K562 (cell line): ENCODE measurements at regions not wholly inside any gene's neighbourhood (a gene's known extent, or its start where the extent isn't known, plus 50 kb on each side); places are given as distances from the start of the nearest gene placed in this dataset.

Experiments
- ATAC-seq: fragments of 200-7000 bp; cut with Tn5 transposase; 3 replicates; pipeline ENCODE4 v1.9.1; 2020; ENCODE audit warnings: moderate library complexity
- BruUV-seq: library from RNA; stranded (reverse); fragments of 400-500 nt; replicated peaks from 2 replicates; lab custom pipeline; 2021; lab: Mats Ljungman, UMichigan
- CTCF ChIA-PET: fragments of 300-600 bp; formaldehyde crosslinking; extraction: SDS; loops from one replicate; lab custom pipeline; 2021; ENCODE audit warnings: low intra/inter-chr PET ratio; lab: Yijun Ruan, JAX
- POLR2A ChIA-PET: fragments of 300-600, 350-650 bp; sonication (Branson Sonifier 250); formaldehyde crosslinking; extraction: SDS; loops from one replicate; lab custom pipeline; 2021; ENCODE audit warnings: antibody characterized with exemption, inconsistent platforms; lab: Yijun Ruan, JAX
- DNase-seq, 4 experiments: peaks; one replicate each; pipeline versions ENCODE4 v3.0.0 to v3.0.0-alpha.2; 2011 to 2018; ENCODE audit warnings: low spot score in 3 of 4, mixed read lengths in 3 of 4; ENCODE audit errors: extremely low read depth in 1 of 4
- FAIRE-seq: peaks from 2 replicates; lab custom pipeline; 2011; peaks lifted over from hg19 to GRCh38; lab: Jason Lieb, UNC
- H2AFZ ChIP-seq: 2 replicates; pipeline ENCODE4 v1.6.0; 2011; ENCODE audit warnings: low read depth, low read length, control low read depth, inconsistent platforms
- H3K27ac ChIP-seq: fragments of 200-600 bp; 3 replicates; pipeline ENCODE4 v1.8.0; 2011; ENCODE audit warnings: low read depth, mild to moderate bottlenecking, control low read depth, inconsistent platforms, low read length, moderate library complexity, mixed read lengths; ENCODE audit errors: extremely low read depth
- H3K27me3 ChIP-seq, 2 experiments: fragments of 300-600 bp in 1 of 2; 2 replicates in 1 of 2; 3 replicates in 1 of 2; pipeline versions ENCODE4 v1.6.0 to v1.8.0; 2011; ENCODE audit warnings: inconsistent platforms in 2 of 2, low read length in 2 of 2, mild to moderate bottlenecking in 1 of 2, mixed read lengths in 1 of 2, moderate library complexity in 1 of 2; ENCODE audit not compliant: control insufficient read depth in 2 of 2, insufficient read depth in 2 of 2
- H3K36me3 ChIP-seq: fragments of 300-600 bp; 3 replicates; pipeline ENCODE4 v1.8.0; 2011; ENCODE audit warnings: mild to moderate bottlenecking, low read length, inconsistent platforms; ENCODE audit not compliant: control insufficient read depth, insufficient read depth
- H3K4me1 ChIP-seq, 2 experiments: fragments of 200-600 bp in 1 of 2; replicated peaks in 1 of 2; 2 replicates in 1 of 2; 3 replicates in 1 of 2; pipeline versions ENCODE4 v1.5.1 to v1.8.0; 2011; ENCODE audit warnings: inconsistent platforms in 2 of 2, low read length in 2 of 2, mild to moderate bottlenecking in 1 of 2, mixed read lengths in 1 of 2, moderate library complexity in 1 of 2; ENCODE audit not compliant: control insufficient read depth in 2 of 2, insufficient read depth in 2 of 2
- H3K4me2 ChIP-seq: 2 replicates; pipeline ENCODE4 v1.6.1; 2011; ENCODE audit warnings: low read length, control low read depth, inconsistent platforms, mixed read lengths; ENCODE audit not compliant: insufficient read depth
- H3K4me3 ChIP-seq: fragments of 200-600 bp; sonication (generic), shearing (Covaris generic); 2 replicates; pipeline ENCODE4 v1.5.1; 2016; ENCODE audit warnings: control low read depth, inconsistent platforms
- H3K79me2 ChIP-seq: fragments of 200-600 bp; 3 replicates; pipeline ENCODE4 v1.8.0; 2011; ENCODE audit warnings: low read length, inconsistent platforms; ENCODE audit not compliant: control insufficient read depth, insufficient read depth
- H3K9ac ChIP-seq, 2 experiments: 2 replicates each; pipeline versions ENCODE4 v1.6.0 to v1.6.1; 2011; ENCODE audit warnings: low read depth in 2 of 2, low read length in 2 of 2, control low read depth in 1 of 2, inconsistent platforms in 1 of 2, mild to moderate bottlenecking in 1 of 2, mixed read lengths in 1 of 2; ENCODE audit not compliant: insufficient read depth in 1 of 2
- H3K9me1 ChIP-seq: one replicate; pipeline ENCODE4 v1.6.0; 2011; ENCODE audit warnings: inconsistent platforms, mild to moderate bottlenecking, low read length, moderate library complexity; ENCODE audit not compliant: control insufficient read depth, insufficient read depth
- H3K9me3 ChIP-seq: replicated peaks from 2 replicates; pipeline ENCODE4 v1.5.1; 2011; ENCODE audit warnings: low read depth, low read length, inconsistent platforms; ENCODE audit not compliant: control insufficient read depth, insufficient read depth
- H4K20me1 ChIP-seq: replicated peaks from 2 replicates; pipeline ENCODE4 v1.6.1; 2011; ENCODE audit warnings: low read length, inconsistent platforms, mixed read lengths; ENCODE audit not compliant: control insufficient read depth, insufficient read depth
- CEBPZ ChIP-seq: fragments of 150-350 bp; IDR thresholded peaks from 2 replicates; pipeline ENCODE4 v1.6.1; 2014; ENCODE audit warnings: low read depth, mild to moderate bottlenecking, low read length, borderline replicate concordance
- EHMT2 ChIP-seq: fragments of 450-650 bp; IDR thresholded peaks from 2 replicates; pipeline ENCODE4 v1.6.1; 2018; ENCODE audit warnings: antibody characterized with exemption
- EP300 ChIP-seq: IDR thresholded peaks from 2 replicates; pipeline ENCODE4 v1.6.1; 2012; ENCODE audit warnings: low read length, improper control_type of control experiment
- FOXM1 ChIP-seq, 2 experiments: fragments of 450-650 bp in 1 of 2; sonication (generic) in 1 of 2; formaldehyde crosslinking in 1 of 2; IDR thresholded peaks; 2 replicates each; pipeline versions ENCODE4 v1.6.1 to v1.9.0; 2017 to 2022; ENCODE audit warnings: low read depth in 2 of 2, mild to moderate bottlenecking in 2 of 2, missing genetic modification reagents in 1 of 2, moderate library complexity in 1 of 2
- HBP1 ChIP-seq: fragments of 450-650 bp; formaldehyde crosslinking; IDR thresholded peaks from 2 replicates; pipeline ENCODE4 v1.4.0; 2022; ENCODE audit warnings: missing genetic modification characterization
- HNRNPK ChIP-seq: fragments of 200-400 bp; formaldehyde crosslinking; IDR thresholded peaks from one replicate; pipeline ENCODE4 v1.6.1; 2018; ENCODE audit warnings: mild to moderate bottlenecking, low read depth, low read length; ENCODE audit not compliant: poor library complexity, severe bottlenecking
- MEF2D ChIP-seq: conservative IDR thresholded peaks from 2 replicates; pipeline ENCODE4 v1.6.1; 2016; ENCODE audit warnings: low read depth, missing genetic modification characterization, missing compliant biosample characterization
- NR2C1 ChIP-seq, 2 experiments: fragments of 450-650 bp; IDR thresholded peaks; 2 replicates each; pipeline ENCODE4 v1.6.1; 2017; ENCODE audit warnings: mild to moderate bottlenecking in 2 of 2, antibody characterized with exemption in 1 of 2, inconsistent platforms in 1 of 2, missing compliant biosample characterization in 1 of 2, missing genetic modification characterization in 1 of 2
- TCF15 ChIP-seq: fragments of 250-450 bp; sonication (Bioruptor Pico); IDR thresholded peaks from 2 replicates; pipeline ENCODE4 v1.8.0; 2022; ENCODE audit warnings: moderate library complexity, mild to moderate bottlenecking, inconsistent platforms
- TEAD4 ChIP-seq, 2 experiments: sonication (generic) in 1 of 2; formaldehyde crosslinking in 1 of 2; IDR thresholded peaks; 2 replicates each; pipeline versions ENCODE4 v1.6.1 to v1.8.0; 2012 to 2022; ENCODE audit warnings: borderline replicate concordance in 1 of 2, inconsistent platforms in 1 of 2, low read length in 1 of 2, mild to moderate bottlenecking in 1 of 2, missing genetic modification reagents in 1 of 2
- ZFP30 ChIP-seq: fragments of 250-450 bp; sonication (Bioruptor Pico); IDR thresholded peaks from 2 replicates; pipeline ENCODE4 v1.8.0; 2022; ENCODE audit warnings: moderate library complexity, mild to moderate bottlenecking, inconsistent platforms, borderline replicate concordance
- ZNF436 ChIP-seq: fragments of 250-450, 450-650 bp; sonication (Bioruptor Pico); formaldehyde crosslinking; IDR thresholded peaks from 2 replicates; pipeline ENCODE4 v1.7.0; 2020; ENCODE audit warnings: mild to moderate bottlenecking
- ZNF780A ChIP-seq: fragments of 250-450 bp; sonication (Bioruptor Pico); IDR thresholded peaks from 2 replicates; pipeline ENCODE4 v1.5.0; 2021; ENCODE audit warnings: mild to moderate bottlenecking
- WGBS: fragments of 100-300 bp; shearing (Covaris generic); methylation state at CpG from one replicate; pipeline ENCODE4 v1.1.6; 2016; ENCODE audit warnings: low coverage, mixed read lengths; ENCODE audit not compliant: insufficient coverage; ENCODE audit errors: missing lambda C conversion rate; 5-methylcytosine and 5-hydroxymethylcytosine counted together
- in situ Hi-C: fragments of 300-500 bp; cut with MboI; formaldehyde crosslinking; loops from 4 replicates; pipeline ENCODE4 v1.15.0; 2018; ENCODE audit warnings: inconsistent platforms, mixed read lengths
- intact Hi-C: fragments of 100-400 bp; cut with micrococcal nuclease; formaldehyde crosslinking; loops from 2 replicates; pipeline ENCODE4 v1.14.2; 2022
- TF ChIP-seq, protein P1 (sequence below): fragments of 250-450 bp; sonication (Bioruptor Pico); IDR thresholded peaks from 2 replicates; pipeline ENCODE4 v1.5.1; 2021; ENCODE audit warnings: mild to moderate bottlenecking

- H3K9me3 ChIP-seq = no peaks in the 10 kb centered on the region
- H3K4me3 ChIP-seq = no peak overlapping the region
- H4K20me1 ChIP-seq = no peaks in the 10 kb centered on the region
- FAIRE-seq (no peak), DNase-seq (no peak), ATAC-seq (no peak)
- CTCF ChIA-PET = interaction anchor here (0.6 kb wide), 1 partner anchor 484 kb away, joined by 3 read pairs; no protein-coding TSS in a partner anchor
- H3K79me2 ChIP-seq = no peaks in the 10 kb centered on the region
- no peak overlapping the region for H3K4me2 ChIP-seq
- BruUV-seq = no TSS peak
- H3K9ac ChIP-seq = no peak overlapping the region
- no peak overlapping the region for H2AFZ ChIP-seq
- H3K4me1 ChIP-seq = no peaks in the 10 kb centered on the region
- no peaks in the 10 kb centered on the region for H3K27me3 ChIP-seq
- no peaks in the 10 kb centered on the region for H3K36me3 ChIP-seq
- H3K9me1 ChIP-seq = no peaks in the 10 kb centered on the region
- POLR2A ChIA-PET = interaction anchor here (1.5 kb wide), 1 partner anchor 10 kb away, joined by 3 read pairs; no protein-coding TSS in a partner anchor
- intact Hi-C loops (no loop called here), in situ Hi-C loops (no loop called here)
- WGBS = 2% methylated on average over 7 of the region's 7 CpGs
- no peak overlapping the region for H3K27ac ChIP-seq
- TF ChIP-seq MEF2D (tag) (no peak), ZNF436 (CRISPR knock-in tag) (no peak), EP300 (no peak), ZFP30 (CRISPR knock-in tag) (no peak), FOXM1 (IDR thresholded peaks at IDR 0.05; ENCODE audit: low read depth) (no peak), FOXM1 (CRISPR knock-in tag; IDR thresholded peaks at IDR 0.05; ENCODE audit: low read depth) (no peak), ZNF780A (CRISPR knock-in tag) (no peak), HNRNPK (no peak), EHMT2 (no peak), CEBPZ (no peak), NR2C1 (IDR thresholded peaks at IDR 0.05) (no peak), NR2C1 (tag; IDR thresholded peaks at IDR 0.05) (no peak), HBP1 (CRISPR knock-in tag) (no peak), TEAD4 (IDR thresholded peaks at IDR 0.05; ENCODE audit: low read length) (no peak), TEAD4 (CRISPR knock-in tag; IDR thresholded peaks at IDR 0.05; ENCODE audit: borderline replicate concordance) (no peak), TCF15 (CRISPR knock-in tag) (no peak)
- TF ChIP-seq, protein P1, sequence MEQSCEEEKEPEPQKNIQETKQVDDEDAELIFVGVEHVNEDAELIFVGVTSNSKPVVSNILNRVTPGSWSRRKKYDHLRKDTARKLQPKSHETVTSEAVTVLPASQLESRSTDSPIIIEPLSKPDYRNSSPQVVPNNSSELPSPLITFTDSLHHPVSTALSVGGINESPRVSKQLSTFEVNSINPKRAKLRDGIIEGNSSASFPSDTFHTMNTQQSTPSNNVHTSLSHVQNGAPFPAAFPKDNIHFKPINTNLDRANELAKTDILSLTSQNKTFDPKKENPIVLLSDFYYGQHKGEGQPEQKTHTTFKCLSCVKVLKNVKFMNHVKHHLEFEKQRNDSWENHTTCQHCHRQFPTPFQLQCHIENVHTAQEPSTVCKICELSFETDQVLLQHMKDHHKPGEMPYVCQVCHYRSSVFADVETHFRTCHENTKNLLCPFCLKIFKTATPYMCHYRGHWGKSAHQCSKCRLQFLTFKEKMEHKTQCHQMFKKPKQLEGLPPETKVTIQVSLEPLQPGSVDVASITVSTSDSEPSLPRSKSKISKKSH = no peak
Observed at GRCh38 chr4:15254236-15254880, 173.5 kb upstream of the C1QTNF7 start.
